GM19463 (cell line): ENCODE measurements at regions not wholly inside any gene's neighbourhood (a gene's known extent, or its start where the extent isn't known, plus 50 kb on each side); places are given as distances from the start of the nearest gene placed in this dataset.

Source experiments
- ATAC-seq: cut with Tn5 transposase; IDR thresholded peaks from one replicate; pipeline ENCODE4 v1.9.1; 2021; ENCODE audit warnings: mild to moderate bottlenecking, moderate library complexity; ENCODE audit not compliant: unreplicated experiment

- no peak for ATAC-seq
Measured at GRCh38 chr4:110675426-110675825, 52.5 kb upstream of the PITX2 start.

GRCh38 chr4:110676241-110676640 lies 53.4 kb upstream of the PITX2 start:
- no peak for ATAC-seq

GRCh38 chr4:110678517-110679227 lies 55.8 kb upstream of the PITX2 start:
- no peak for ATAC-seq

- no peak for ATAC-seq
Measured at GRCh38 chr4:110680265-110680664, 57.4 kb upstream of the PITX2 start.

GRCh38 chr4:110681381-110681780 lies 58.5 kb upstream of the PITX2 start:
- ATAC-seq, result no peak

GRCh38 chr4:110682311-110682710 lies 59.4 kb upstream of the PITX2 start:
- no peak for ATAC-seq

- ATAC-seq, result no peak
Measured at GRCh38 chr4:110683601-110684000, 60.7 kb upstream of the PITX2 start.

- ATAC-seq, result no peak
Measured at GRCh38 chr4:110702326-110702725, 79.4 kb upstream of the PITX2 start.

GRCh38 chr4:110704748-110705439 lies 82.0 kb upstream of the PITX2 start:
- ATAC-seq, result peak; percentile 82

- peak; percentile 12 for ATAC-seq
Measured at GRCh38 chr4:110705440-110705782, 82.5 kb upstream of the PITX2 start.

- no peak for ATAC-seq
Measured at GRCh38 chr4:110710070-110710469, 87.2 kb upstream of the PITX2 start.

GRCh38 chr4:110712486-110712885 lies 89.6 kb upstream of the PITX2 start:
- ATAC-seq, result no peak

- ATAC-seq, result no peak
Measured at GRCh38 chr4:110730318-110730717, 107.4 kb upstream of the PITX2 start.

GRCh38 chr4:110733901-110734300 lies 111.0 kb upstream of the PITX2 start:
- no peak for ATAC-seq

- no peak for ATAC-seq
Measured at GRCh38 chr4:110735686-110736085, 112.8 kb upstream of the PITX2 start.

GRCh38 chr4:110737931-110738330 lies 115.1 kb upstream of the PITX2 start:
- ATAC-seq, result no peak

GRCh38 chr4:110742143-110742542 lies 119.3 kb upstream of the PITX2 start:
- ATAC-seq, result no peak

- no peak for ATAC-seq
Measured at GRCh38 chr4:110748071-110748470, 125.2 kb upstream of the PITX2 start.

GRCh38 chr4:110751183-110751582 lies 128.3 kb upstream of the PITX2 start:
- ATAC-seq, result no peak

- no peak for ATAC-seq
Measured at GRCh38 chr4:110751986-110752385, 129.1 kb upstream of the PITX2 start.

- ATAC-seq, result no peak
Measured at GRCh38 chr4:110753466-110753865, 130.6 kb upstream of the PITX2 start.

GRCh38 chr4:110754716-110755115 lies 131.8 kb upstream of the PITX2 start:
- no peak for ATAC-seq

GRCh38 chr4:110769578-110769977 lies 146.7 kb upstream of the PITX2 start:
- ATAC-seq, result peak; percentile 41
